Mesothelial cell of epicardium (in vitro differentiated cells): ENCODE measurements at regions not wholly inside any gene's neighbourhood (a gene's known extent, or its start where the extent isn't known, plus 50 kb on each side); places are given as distances from the start of the nearest gene placed in this dataset.

Experiments used
- DNase-seq, 2 experiments: peaks; one replicate each; pipeline ENCODE4 v3.0.0; 2021; ENCODE audit warnings: low spot score in 2 of 2; ENCODE audit not compliant: unreplicated experiment in 2 of 2
- H3K27ac Mint-ChIP-seq: 2 replicates; pipeline ENCODE4 v1.8.0; 2021; ENCODE audit warnings: mixed read lengths
- H3K27me3 Mint-ChIP-seq: 2 replicates; pipeline ENCODE4 v1.8.0; 2021; ENCODE audit warnings: low read depth, mixed read lengths
- H3K36me3 Mint-ChIP-seq: 2 replicates; pipeline ENCODE4 v1.8.0; 2021; ENCODE audit warnings: mixed read lengths
- H3K4me1 Mint-ChIP-seq: 2 replicates; pipeline ENCODE4 v1.8.0; 2021; ENCODE audit warnings: mixed read lengths
- H3K4me3 Mint-ChIP-seq: 2 replicates; pipeline ENCODE4 v1.8.0; 2021; ENCODE audit warnings: mild to moderate bottlenecking, moderate library complexity, mixed read lengths
- H3K9me3 Mint-ChIP-seq: 2 replicates; pipeline ENCODE4 v1.8.0; 2021; ENCODE audit warnings: mixed read lengths
- CTCF ChIP-seq: fragments of 200-600 bp; sonication (generic); IDR thresholded peaks from one replicate; pipeline ENCODE4 v1.5.0; 2021; ENCODE audit warnings: antibody characterized with exemption; ENCODE audit not compliant: unreplicated experiment

- H3K36me3 Mint-ChIP-seq: no peaks in the 10 kb centered on the region
- H3K27ac Mint-ChIP-seq: no peak overlapping the region
- H3K4me1 Mint-ChIP-seq: peaks cover 9% of the 10 kb centered on the region
- H3K27me3 Mint-ChIP-seq: no peaks in the 10 kb centered on the region
- no peak for TF ChIP-seq CTCF
- no peak for DNase-seq
- H3K4me3 Mint-ChIP-seq: no peak overlapping the region
- H3K9me3 Mint-ChIP-seq: peaks cover 11% of the 10 kb centered on the region
Measured at GRCh38 chr2:164048729-164049128, 312.9 kb upstream of the FIGN start.

- Mint-ChIP-seq H3K27ac (no peak overlapping the region), H3K27me3 (no peaks in the 10 kb centered on the region), H3K9me3 (peaks cover 17% of the 10 kb centered on the region), H3K4me3 (no peak overlapping the region), H3K4me1 (no peaks in the 10 kb centered on the region), H3K36me3 (no peaks in the 10 kb centered on the region)
- DNase-seq: no peak
- TF ChIP-seq CTCF: no peak
Measured at GRCh38 chr2:164046040-164046439, 310.2 kb upstream of the FIGN start.

GRCh38 chr2:164044622-164045021 lies 308.8 kb upstream of the FIGN start:
- H3K9me3 Mint-ChIP-seq: peaks cover 24% of the 10 kb centered on the region
- no peak overlapping the region for H3K4me3 Mint-ChIP-seq
- H3K27me3 Mint-ChIP-seq: no peaks in the 10 kb centered on the region
- no peak for TF ChIP-seq CTCF
- no peaks in the 10 kb centered on the region for H3K36me3 Mint-ChIP-seq
- H3K4me1 Mint-ChIP-seq: no peaks in the 10 kb centered on the region
- no peak overlapping the region for H3K27ac Mint-ChIP-seq
- no peak for DNase-seq

GRCh38 chr2:164039270-164039669 lies 303.5 kb upstream of the FIGN start:
- no peak for TF ChIP-seq CTCF
- Mint-ChIP-seq H3K4me3 (no peak overlapping the region), H3K4me1 (peaks cover 5% of the 10 kb centered on the region), H3K27me3 (no peaks in the 10 kb centered on the region), H3K27ac (no peak overlapping the region), H3K36me3 (no peaks in the 10 kb centered on the region), H3K9me3 (peaks cover 13% of the 10 kb centered on the region)
- DNase-seq: no peak

GRCh38 chr2:164032995-164033394 lies 297.2 kb upstream of the FIGN start:
- H3K4me3 Mint-ChIP-seq: no peak overlapping the region
- no peaks in the 10 kb centered on the region for H3K36me3 Mint-ChIP-seq
- TF ChIP-seq CTCF: no peak
- H3K27ac Mint-ChIP-seq: no peak overlapping the region
- no peak for DNase-seq
- peaks cover 7% of the 10 kb centered on the region for H3K4me1 Mint-ChIP-seq
- H3K27me3 Mint-ChIP-seq: no peaks in the 10 kb centered on the region
- no peaks in the 10 kb centered on the region for H3K9me3 Mint-ChIP-seq

- Mint-ChIP-seq H3K9me3 (no peaks in the 10 kb centered on the region), H3K4me3 (no peak overlapping the region), H3K36me3 (no peaks in the 10 kb centered on the region), H3K27me3 (no peaks in the 10 kb centered on the region), H3K4me1 (peaks cover 2% of the 10 kb centered on the region), H3K27ac (no peak overlapping the region)
- no peak for TF ChIP-seq CTCF
- DNase-seq: no peak
Measured at GRCh38 chr2:164030623-164031022, 294.8 kb upstream of the FIGN start.
